ENCODE measurements at regions not wholly inside any gene's neighbourhood (a gene's known extent, or its start where the extent isn't known, plus 50 kb on each side); places are given as distances from the start of the nearest gene placed in this dataset.

DNA sequence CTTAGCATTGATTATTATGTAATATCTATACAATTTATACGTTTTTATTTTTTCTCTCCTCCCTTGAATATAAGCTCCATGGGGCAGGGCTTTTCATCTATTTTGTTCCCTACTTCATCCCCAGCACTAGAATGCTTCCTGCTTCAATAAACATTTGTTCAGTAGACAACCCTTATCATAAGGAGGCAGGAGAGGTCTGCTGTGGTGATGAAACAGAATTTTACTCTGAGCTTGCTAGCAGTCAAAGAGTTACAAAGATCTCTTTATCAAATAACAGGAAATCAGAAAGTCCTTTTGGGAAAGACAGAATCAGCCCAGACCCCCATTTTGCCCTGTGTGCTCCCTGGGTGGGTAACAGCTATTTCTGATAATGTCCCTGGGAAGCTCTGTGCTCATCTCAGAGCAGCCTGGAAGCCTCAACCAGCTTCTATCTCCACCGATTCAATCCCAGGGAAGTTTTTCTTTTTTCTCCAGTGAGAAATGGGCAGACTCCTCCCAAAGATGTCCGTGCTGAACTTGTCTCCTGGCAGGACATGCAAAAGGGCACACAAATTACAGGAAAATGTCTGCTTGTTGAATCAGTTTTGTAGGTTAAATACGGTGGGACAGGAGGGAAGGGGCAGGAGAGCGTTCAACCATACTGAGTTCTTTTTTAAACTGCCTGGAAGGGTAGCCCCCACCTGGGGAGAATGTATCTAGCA is 84.7 kb upstream of the PKDCC start:
- TF ChIP-seq, protein P1, sequence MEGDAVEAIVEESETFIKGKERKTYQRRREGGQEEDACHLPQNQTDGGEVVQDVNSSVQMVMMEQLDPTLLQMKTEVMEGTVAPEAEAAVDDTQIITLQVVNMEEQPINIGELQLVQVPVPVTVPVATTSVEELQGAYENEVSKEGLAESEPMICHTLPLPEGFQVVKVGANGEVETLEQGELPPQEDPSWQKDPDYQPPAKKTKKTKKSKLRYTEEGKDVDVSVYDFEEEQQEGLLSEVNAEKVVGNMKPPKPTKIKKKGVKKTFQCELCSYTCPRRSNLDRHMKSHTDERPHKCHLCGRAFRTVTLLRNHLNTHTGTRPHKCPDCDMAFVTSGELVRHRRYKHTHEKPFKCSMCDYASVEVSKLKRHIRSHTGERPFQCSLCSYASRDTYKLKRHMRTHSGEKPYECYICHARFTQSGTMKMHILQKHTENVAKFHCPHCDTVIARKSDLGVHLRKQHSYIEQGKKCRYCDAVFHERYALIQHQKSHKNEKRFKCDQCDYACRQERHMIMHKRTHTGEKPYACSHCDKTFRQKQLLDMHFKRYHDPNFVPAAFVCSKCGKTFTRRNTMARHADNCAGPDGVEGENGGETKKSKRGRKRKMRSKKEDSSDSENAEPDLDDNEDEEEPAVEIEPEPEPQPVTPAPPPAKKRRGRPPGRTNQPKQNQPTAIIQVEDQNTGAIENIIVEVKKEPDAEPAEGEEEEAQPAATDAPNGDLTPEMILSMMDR (IDR thresholded peaks at IDR 0.05): no peak
- TF ChIP-seq EZH2 (IDR thresholded peaks at IDR 0.05): no peak

Data from neural progenitor cell (in vitro differentiated cells).